ENCODE measurements at regions not wholly inside any gene's neighbourhood (a gene's known extent, or its start where the extent isn't known, plus 50 kb on each side); places are given as distances from the start of the nearest gene placed in this dataset.

DNA sequence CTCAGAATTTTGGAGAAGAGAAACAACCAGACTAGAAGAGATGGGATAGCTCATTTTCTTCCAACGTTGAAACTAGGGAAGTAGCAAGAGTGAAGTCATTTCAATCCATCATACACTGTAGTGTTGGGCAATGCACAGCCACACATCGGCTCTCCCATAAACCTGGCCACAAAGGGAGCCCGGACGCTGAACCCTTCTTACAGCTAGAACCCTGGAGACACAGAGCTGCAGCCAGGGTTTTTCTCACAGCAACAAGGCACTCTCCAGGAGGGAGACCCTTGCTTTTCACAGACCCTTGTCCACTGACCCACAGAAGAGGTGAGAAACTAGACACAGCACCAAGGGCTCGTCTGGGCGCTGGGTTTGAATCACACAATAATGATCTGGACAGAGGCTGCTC lies 101.4 kb upstream of the FSTL4 start:
- H3K27ac Mint-ChIP-seq = no peak overlapping the region; a peak in 1 of 7 replicates
- WGBS (ENCODE audit: extremely low coverage, insufficient read length, low lambda C conversion rate) = no CpG with 5 or more reads among the region's 6 CpGs
- Histone ChIP-seq H3K23ac (ENCODE audit: insufficient read length, low read depth, low read length) (no peak overlapping the region), H3K14ac (ENCODE audit: insufficient read depth, low read length) (no peak overlapping the region), H3K79me2 (ENCODE audit: insufficient read depth, low read length) (no peaks in the 10 kb centered on the region), H3K27ac (ENCODE audit: insufficient read length, low read depth, low read length) (no peak overlapping the region), H3T11ph (ENCODE audit: low read length) (no peak overlapping the region), H3K4me1 (ENCODE audit: insufficient read depth, low read length) (no peaks in the 10 kb centered on the region), H2AK5ac (ENCODE audit: insufficient read length, low read length) (no peak overlapping the region), H4K20me1 (ENCODE audit: control insufficient read depth, insufficient read depth, insufficient read length) (no peaks in the 10 kb centered on the region), H2BK5ac (ENCODE audit: insufficient read length, low read length) (no peak overlapping the region), H3K27me3 (ENCODE audit: insufficient read depth, low read length) (no peaks in the 10 kb centered on the region), H4K5ac (ENCODE audit: insufficient read length, low read depth, low read length) (no peak overlapping the region), H3K23me2 (ENCODE audit: insufficient read length, low read depth, low read length, poor library complexity, severe bottlenecking) (no peaks in the 10 kb centered on the region), H2BK15ac (ENCODE audit: low read depth, low read length) (no peak overlapping the region), H4K91ac (ENCODE audit: insufficient read length, low read depth, low read length) (no peak overlapping the region), H3K79me1 (ENCODE audit: insufficient read depth, low read depth, low read length, poor library complexity, severe bottlenecking) (no peaks in the 10 kb centered on the region), H3K4ac (ENCODE audit: low read depth, low read length) (no peak overlapping the region), H3K9me3 (ENCODE audit: control insufficient read depth, low read depth, low read length) (no peaks in the 10 kb centered on the region), H3K4me2 (ENCODE audit: insufficient read depth, insufficient read length, low read length) (no peak overlapping the region), H3K9ac (ENCODE audit: extremely low read depth, insufficient read length, low read length) (no peak overlapping the region), H4K8ac (replicated peaks; ENCODE audit: insufficient read length, low read depth, low read length) (no peak overlapping the region), H3K18ac (ENCODE audit: insufficient read length, low read depth, low read length) (no peak overlapping the region), H2BK20ac (ENCODE audit: low read depth, low read length, poor library complexity, severe bottlenecking) (no peak overlapping the region), H3K56ac (ENCODE audit: insufficient read length, low read depth, low read length) (no peak overlapping the region), H2AFZ (ENCODE audit: low read length) (no peak overlapping the region), H2BK120ac (ENCODE audit: low read depth, low read length, poor library complexity, severe bottlenecking) (no peak overlapping the region), H2BK12ac (ENCODE audit: insufficient read length, low read depth, low read length) (no peak overlapping the region)
- no peaks in the 10 kb centered on the region for H3K36me3 Mint-ChIP-seq (ENCODE audit: insufficient read depth in 1 of 3, low read depth in 3 of 3)
- DNase-seq = no peak
- no peaks in the 10 kb centered on the region for H3K9me3 Mint-ChIP-seq
- H3K4me1 Mint-ChIP-seq = no peaks in the 10 kb centered on the region
- H3K4me3 Mint-ChIP-seq = no peak overlapping the region
- peaks cover 12% of the 10 kb centered on the region for H3K27me3 Mint-ChIP-seq (ENCODE audit: low read depth)
- TF ChIP-seq, protein P1, sequence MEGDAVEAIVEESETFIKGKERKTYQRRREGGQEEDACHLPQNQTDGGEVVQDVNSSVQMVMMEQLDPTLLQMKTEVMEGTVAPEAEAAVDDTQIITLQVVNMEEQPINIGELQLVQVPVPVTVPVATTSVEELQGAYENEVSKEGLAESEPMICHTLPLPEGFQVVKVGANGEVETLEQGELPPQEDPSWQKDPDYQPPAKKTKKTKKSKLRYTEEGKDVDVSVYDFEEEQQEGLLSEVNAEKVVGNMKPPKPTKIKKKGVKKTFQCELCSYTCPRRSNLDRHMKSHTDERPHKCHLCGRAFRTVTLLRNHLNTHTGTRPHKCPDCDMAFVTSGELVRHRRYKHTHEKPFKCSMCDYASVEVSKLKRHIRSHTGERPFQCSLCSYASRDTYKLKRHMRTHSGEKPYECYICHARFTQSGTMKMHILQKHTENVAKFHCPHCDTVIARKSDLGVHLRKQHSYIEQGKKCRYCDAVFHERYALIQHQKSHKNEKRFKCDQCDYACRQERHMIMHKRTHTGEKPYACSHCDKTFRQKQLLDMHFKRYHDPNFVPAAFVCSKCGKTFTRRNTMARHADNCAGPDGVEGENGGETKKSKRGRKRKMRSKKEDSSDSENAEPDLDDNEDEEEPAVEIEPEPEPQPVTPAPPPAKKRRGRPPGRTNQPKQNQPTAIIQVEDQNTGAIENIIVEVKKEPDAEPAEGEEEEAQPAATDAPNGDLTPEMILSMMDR (conservative IDR thresholded peaks at IDR 0.05) = no peak
